Superior temporal gyrus (tissue), 1 donor: ENCODE measurements at regions not wholly inside any gene's neighbourhood (a gene's known extent, or its start where the extent isn't known, plus 50 kb on each side); places are given as distances from the start of the nearest gene placed in this dataset.

Experiments
- DNase-seq: peaks from one replicate; pipeline ENCODE4 v3.0.0-alpha.2; 2016; ENCODE audit errors: extremely low spot score

DNA sequence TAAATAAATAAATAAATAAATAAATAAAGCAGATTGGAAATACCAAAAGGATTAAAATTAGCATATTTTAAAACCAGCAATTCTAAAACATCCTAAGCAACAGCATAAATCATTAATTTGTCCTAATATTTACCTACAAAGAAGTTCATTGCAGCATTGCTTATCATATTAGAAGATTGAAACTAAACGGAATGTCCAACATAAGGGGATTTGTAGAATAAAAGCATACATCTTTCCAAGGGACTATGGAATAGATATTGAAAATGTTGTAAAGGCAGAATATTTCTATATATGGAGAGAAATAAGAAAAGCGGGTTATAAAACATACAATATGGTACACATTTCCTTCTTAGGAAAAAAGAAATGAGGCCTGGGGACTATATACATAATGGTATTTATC, 71.1 kb upstream of the RFC3 start:
- no peak for DNase-seq

DNA sequence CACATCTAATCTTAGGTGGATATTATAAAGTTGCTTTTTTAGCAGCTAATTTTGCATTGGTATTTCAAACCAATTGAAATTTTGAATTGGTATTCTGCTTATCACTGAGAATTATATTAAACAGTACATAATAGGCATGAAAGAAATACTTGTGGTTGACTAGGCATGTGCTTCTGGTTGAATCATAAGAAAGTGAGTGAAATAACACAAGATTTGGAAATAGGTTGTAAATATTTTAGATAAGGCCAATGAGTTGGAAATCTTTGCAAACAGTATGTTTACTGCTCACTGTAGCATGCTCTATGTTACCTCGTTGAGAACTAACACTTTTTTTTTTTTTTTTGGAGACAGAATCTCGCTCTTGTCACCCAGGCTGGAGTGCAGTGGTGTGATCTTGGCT, 66.8 kb upstream of the RFC3 start:
- no peak for DNase-seq

DNA sequence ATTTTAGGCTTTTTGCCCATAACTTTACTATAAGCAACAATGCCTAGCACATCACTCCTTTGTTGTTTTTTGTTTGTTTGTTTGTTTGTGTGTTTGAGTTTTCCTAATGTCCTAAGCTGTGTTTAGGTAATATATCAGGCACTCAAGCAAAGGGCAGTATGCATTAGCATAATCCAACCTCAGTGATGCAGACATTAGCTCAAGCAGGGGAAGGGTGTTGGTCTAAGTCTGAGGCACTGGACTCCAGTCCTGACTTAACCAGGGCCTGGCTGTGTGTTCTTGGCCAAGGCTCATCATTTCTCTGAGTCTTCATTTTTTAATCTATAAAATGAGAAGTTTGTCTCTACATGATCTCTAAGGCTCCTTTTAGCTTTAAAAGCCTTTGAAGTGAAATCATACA, 65.9 kb upstream of the RFC3 start:
- no peak for DNase-seq

DNA sequence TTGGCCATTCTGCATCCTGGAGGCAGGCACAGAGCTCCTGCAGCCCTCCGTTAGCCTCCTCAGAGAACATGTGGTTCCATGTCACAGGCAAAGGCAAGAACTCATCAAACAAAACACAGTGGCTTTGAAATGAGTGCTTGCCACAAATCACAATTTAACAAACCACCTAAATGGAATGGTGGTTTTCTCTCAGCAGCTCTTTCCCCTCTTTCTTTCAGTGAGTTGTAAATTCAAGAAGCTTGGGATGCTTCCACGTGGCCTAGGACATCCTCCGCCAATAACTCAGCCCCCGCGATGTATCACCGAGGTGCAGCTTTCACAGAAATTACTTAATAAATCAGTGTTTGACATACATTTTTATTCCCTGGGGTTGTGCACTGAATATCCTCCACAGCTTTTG, 65.4 kb upstream of the RFC3 start:
- DNase-seq = no peak

DNA sequence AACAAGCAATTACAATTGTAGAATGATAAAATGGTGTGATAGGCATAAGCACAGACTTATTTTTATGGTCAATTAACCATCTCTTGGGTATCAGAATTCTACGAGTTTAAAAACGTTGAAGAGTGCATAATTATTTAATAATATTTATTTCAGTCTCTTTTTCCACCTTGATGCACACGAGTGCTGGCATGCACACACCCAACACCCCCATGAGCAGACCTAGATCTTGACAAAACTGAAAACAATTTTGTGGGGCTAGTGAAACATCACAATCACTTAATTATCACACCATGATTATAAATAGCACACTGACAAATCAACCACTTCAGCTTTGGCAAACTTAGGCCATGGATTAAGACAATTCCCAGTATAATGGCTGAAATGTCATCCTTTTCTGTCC, 61.0 kb upstream of the RFC3 start:
- DNase-seq = no peak

DNA sequence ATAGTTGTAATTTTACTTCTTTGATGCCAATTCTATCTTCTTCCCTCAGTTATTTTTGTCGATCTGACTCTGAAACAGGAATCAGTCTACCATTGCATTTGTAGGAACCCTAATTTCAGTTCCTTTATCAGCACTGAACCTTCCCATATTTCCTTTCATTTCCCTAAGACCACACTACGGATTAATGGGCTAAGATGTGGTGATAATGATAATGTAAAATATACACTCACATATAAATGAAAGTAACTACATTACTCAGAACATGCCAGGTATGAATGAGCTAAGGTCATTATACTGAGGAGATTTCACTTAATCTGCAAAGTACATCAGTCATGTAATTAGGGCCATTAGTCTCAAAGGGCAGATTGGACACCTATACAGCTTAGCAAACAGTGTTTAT, 60.2 kb upstream of the RFC3 start:
- DNase-seq = no peak

DNA sequence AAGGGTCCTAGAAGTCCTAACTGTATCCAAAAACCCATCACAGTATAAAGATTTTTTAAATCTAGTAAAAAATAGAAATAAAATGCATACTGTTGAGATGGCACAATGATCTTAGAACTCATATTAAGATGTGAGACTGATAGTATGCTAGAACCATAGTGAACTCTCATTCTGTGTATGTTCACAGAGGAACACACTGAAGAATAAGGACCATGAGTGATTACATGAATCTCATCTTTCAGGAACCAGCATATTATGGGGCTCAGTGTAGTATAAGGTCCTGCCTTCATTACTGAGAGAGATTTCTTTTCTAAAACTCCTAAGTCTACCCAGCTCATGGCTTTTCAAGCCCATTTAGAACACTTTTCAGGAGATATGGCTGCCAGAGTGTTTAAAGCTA, 59.8 kb upstream of the RFC3 start:
- no peak for DNase-seq

DNA sequence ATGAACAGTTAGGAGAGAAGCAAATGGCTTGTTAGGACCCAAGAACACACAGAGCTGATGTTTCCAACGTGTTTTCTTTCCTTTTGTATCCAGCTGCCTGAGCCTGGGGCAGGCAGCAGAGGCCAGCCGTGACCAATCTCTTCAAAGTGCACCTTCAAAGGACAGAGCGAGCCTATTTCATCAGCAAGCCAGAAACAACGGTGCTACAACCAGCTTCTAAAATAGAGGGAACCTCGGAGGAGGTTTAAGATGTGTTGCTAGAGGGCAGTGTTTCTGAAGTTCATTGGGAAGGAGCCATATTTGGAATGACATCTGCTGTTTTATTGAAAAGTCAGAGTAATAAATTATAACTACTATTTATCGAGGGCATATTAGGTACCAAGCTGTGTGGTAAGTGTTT, 56.2 kb upstream of the RFC3 start:
- DNase-seq = no peak

DNA sequence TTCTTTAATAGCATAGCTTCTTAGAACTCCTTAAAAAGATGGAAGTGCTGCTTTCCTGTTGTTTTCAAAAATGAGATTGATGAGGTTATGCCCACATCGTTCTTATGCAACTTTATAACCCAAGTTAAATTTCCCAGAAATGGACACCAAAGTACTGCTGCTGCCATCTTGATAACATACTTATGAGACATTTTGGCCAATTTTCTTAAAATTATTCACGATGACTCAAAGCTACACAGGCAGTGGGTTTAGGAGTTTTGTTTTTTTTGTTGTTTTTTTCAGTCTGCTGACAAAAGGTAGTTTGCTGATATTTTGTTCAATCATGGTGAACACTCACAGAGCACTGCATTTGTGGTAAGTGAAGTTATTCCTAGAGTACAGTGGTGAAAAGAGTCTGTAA, 54.9 kb upstream of the RFC3 start:
- DNase-seq = no peak

DNA sequence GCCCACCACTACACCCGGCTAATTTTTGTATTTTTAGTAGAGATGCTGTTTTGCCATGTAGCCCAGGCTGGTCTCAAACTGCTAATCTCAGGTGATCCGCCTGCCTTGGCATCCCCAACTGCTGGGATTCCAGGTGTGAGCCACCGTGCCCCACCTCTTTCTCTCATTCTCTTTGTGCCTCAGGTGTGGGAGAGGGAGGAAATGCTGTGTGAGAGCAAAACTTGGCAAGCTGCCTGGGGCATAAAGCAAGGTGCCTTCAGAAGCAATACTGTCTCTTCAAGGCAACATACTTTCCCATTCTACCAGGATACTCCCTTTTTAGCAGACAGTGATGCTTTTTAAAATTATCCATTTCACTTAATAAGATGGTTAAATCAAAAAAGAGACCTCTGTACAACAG, 53.2 kb upstream of the RFC3 start:
- DNase-seq = no peak

DNA sequence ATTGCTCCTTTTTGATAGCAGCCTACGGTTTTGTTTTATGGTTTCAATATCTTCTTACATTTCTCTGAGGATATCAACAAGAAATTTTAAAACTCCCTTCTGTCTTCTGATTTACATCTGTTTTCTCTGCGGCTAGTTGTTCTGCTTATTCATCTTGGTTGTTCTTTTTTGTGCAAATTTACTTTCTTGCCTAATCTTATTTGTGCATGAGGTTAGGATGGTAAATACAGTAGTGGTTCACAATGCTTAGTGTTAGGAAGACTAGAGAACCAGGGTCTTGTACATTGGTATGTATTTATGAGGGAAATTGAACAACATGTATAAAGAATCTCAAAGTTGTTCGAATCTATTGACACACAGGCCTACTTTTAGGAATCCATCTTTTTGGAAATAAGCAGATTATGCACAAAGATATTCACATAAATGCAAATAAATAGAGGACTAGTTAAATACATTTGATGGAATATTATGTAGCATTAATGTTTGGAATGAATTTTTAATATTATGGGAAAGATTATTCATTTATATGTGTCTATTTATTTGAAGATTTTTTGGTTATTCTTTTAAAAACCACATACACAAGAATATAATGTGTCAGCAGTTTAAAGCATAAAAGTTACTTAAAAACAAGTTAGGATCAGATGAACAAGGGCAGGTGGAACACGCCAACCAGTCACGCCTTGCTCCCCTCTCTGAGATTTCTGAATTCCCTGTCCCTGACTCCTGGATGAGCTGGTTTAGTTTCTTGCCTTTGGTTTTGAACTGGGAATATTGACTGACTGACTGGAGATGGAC, 51.4 kb upstream of the RFC3 start:
- DNase-seq = no peak

DNA sequence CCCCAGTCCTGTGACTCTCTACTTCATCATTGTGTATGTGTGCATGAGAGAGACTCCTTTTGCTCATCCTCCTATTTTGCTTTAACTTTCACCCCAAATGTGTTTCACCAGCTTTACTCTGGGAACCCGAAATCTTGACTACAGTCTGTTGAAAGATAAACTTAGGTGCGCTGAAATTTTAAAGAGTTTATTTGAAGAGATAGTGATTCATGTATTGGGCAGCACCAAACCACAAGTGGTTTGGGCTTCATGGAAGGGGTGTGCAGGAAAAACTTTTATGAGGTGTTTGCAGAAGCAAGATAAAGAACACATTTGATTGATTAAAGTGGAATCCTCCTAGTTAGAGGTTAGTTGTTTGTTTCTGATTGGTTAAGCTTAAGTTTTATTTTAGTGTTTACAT, 50.8 kb upstream of the RFC3 start:
- no peak for DNase-seq
